ENCODE measurements at regions not wholly inside any gene's neighbourhood (a gene's known extent, or its start where the extent isn't known, plus 50 kb on each side); places are given as distances from the start of the nearest gene placed in this dataset.

- no peaks in the 10 kb centered on the region for H3K36me3 ChIP-seq (ENCODE audit: insufficient read depth, low read length)
- H2AFZ ChIP-seq (ENCODE audit: low read depth, low read length): no peak overlapping the region
- TF ChIP-seq CTCF (IDR thresholded peaks at IDR 0.05; ENCODE audit: poor library complexity, severe bottlenecking) (no peak), REST (IDR thresholded peaks at IDR 0.05; ENCODE audit: borderline replicate concordance) (no peak), POLR2AphosphoS5 (IDR thresholded peaks at IDR 0.05) (no peak), SMC3 (conservative IDR thresholded peaks at IDR 0.05; ENCODE audit: poor library complexity) (no peak), RAD21 (conservative IDR thresholded peaks at IDR 0.05) (no peak), MXI1 (conservative IDR thresholded peaks at IDR 0.05; ENCODE audit: poor library complexity, severe bottlenecking) (no peak), EZH2 (IDR thresholded peaks at IDR 0.05; ENCODE audit: borderline replicate concordance, insufficient read depth, low read length, poor library complexity, severe bottlenecking) (no peak), TAF1 (IDR thresholded peaks at IDR 0.05; ENCODE audit: low read depth) (no peak), EP300 (conservative IDR thresholded peaks at IDR 0.05; ENCODE audit: poor library complexity, severe bottlenecking) (no peak)
- H3K9ac ChIP-seq (ENCODE audit: low read length): no peak overlapping the region
- no peaks in the 10 kb centered on the region for H3K79me2 ChIP-seq (replicated peaks; ENCODE audit: insufficient read depth, low read length)
- no peaks in the 10 kb centered on the region for H4K20me1 ChIP-seq (ENCODE audit: insufficient read depth)
- H3K9me3 ChIP-seq (ENCODE audit: low read length): no peaks in the 10 kb centered on the region
- H3K27me3 ChIP-seq (ENCODE audit: insufficient read depth, low read depth, low read length): no peaks in the 10 kb centered on the region
- no peak overlapping the region for H3K27ac ChIP-seq (ENCODE audit: low read length)
- H3F3A ChIP-seq (ENCODE audit: insufficient read depth, low read length, poor library complexity, severe bottlenecking): no peaks in the 10 kb centered on the region
- H3K9me2 ChIP-seq (ENCODE audit: insufficient read depth, low read length): no peaks in the 10 kb centered on the region
- H3K4me2 ChIP-seq (ENCODE audit: low read length): no peak overlapping the region
- H3K4me3 ChIP-seq (ENCODE audit: low read length): no peak overlapping the region
These were observed 1387.7 kb downstream of the MAT2B start for GRCh38 chr5:164893071-164893470.

DNA sequence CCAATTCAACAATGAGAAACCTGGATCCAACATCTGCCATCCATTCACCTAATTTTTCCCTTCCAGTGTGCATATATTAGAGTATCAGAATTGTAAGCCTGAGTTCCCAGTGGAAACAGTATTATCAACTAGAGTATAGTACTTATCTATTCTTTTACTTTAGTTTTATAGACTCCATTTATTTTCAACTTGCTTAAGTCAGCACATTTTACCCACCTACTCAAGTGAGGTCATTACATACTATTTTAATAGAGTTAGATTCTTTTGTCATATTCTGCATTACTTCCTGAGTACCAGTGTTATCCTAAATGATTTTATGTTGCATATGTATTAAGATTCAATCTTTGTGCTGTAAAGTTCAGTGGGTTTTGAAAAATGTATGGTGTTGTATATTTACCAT, 1393.3 kb downstream of the MAT2B start:
- H3K4me3 ChIP-seq (ENCODE audit: low read length): no peak overlapping the region
- H3K4me2 ChIP-seq (ENCODE audit: low read length): no peak overlapping the region
- no peaks in the 10 kb centered on the region for H3K27me3 ChIP-seq (ENCODE audit: insufficient read depth, low read depth, low read length)
- no peaks in the 10 kb centered on the region for H3K36me3 ChIP-seq (ENCODE audit: insufficient read depth, low read length)
- TF ChIP-seq MXI1 (conservative IDR thresholded peaks at IDR 0.05; ENCODE audit: poor library complexity, severe bottlenecking) (no peak), RAD21 (conservative IDR thresholded peaks at IDR 0.05) (no peak), CTCF (IDR thresholded peaks at IDR 0.05; ENCODE audit: poor library complexity, severe bottlenecking) (no peak), EP300 (conservative IDR thresholded peaks at IDR 0.05; ENCODE audit: poor library complexity, severe bottlenecking) (no peak), EZH2 (IDR thresholded peaks at IDR 0.05; ENCODE audit: borderline replicate concordance, insufficient read depth, low read length, poor library complexity, severe bottlenecking) (no peak), TAF1 (IDR thresholded peaks at IDR 0.05; ENCODE audit: low read depth) (no peak), SMC3 (conservative IDR thresholded peaks at IDR 0.05; ENCODE audit: poor library complexity) (no peak), REST (IDR thresholded peaks at IDR 0.05; ENCODE audit: borderline replicate concordance) (no peak)
- H4K20me1 ChIP-seq (ENCODE audit: insufficient read depth): no peaks in the 10 kb centered on the region
- H3K79me2 ChIP-seq (replicated peaks; ENCODE audit: insufficient read depth, low read length): no peaks in the 10 kb centered on the region
- H2AFZ ChIP-seq (ENCODE audit: low read depth, low read length): no peak overlapping the region
- no peak overlapping the region for H3K27ac ChIP-seq (ENCODE audit: low read length)
- no peaks in the 10 kb centered on the region for H3F3A ChIP-seq (ENCODE audit: insufficient read depth, low read length, poor library complexity, severe bottlenecking)
- no peaks in the 10 kb centered on the region for H3K9me2 ChIP-seq (ENCODE audit: insufficient read depth, low read length)
- H3K9ac ChIP-seq (ENCODE audit: low read length): no peak overlapping the region
- no peaks in the 10 kb centered on the region for H3K9me3 ChIP-seq (ENCODE audit: low read length)
